ENCODE measurements at regions not wholly inside any gene's neighbourhood (a gene's known extent, or its start where the extent isn't known, plus 50 kb on each side); places are given as distances from the start of the nearest gene placed in this dataset.

- Histone ChIP-seq H3K27me3 (replicated peaks in 1 of 4; ENCODE audit: control extremely low read depth in 1 of 4, control insufficient read depth in 3 of 4, insufficient read depth in 4 of 4, low read length in 3 of 4) (no peaks in the 10 kb centered on the region), H3K4me1 (ENCODE audit: control insufficient read depth in 2 of 2, insufficient read depth in 2 of 2, low read length in 2 of 2) (no peaks in the 10 kb centered on the region), H3K4me3 (ENCODE audit: control extremely low read depth in 1 of 5, extremely low read depth in 1 of 5, insufficient read depth in 1 of 5, low read depth in 2 of 5, low read length in 4 of 5) (no peak overlapping the region), H3K4me2 (replicated peaks; ENCODE audit: low read depth, low read length, poor library complexity, severe bottlenecking) (no peak overlapping the region), H3K36me3 (replicated peaks in 1 of 2; ENCODE audit: control extremely low read depth in 1 of 2, control insufficient read depth in 1 of 2, extremely low read depth in 1 of 2, insufficient read depth in 2 of 2, low read length in 1 of 2) (no peaks in the 10 kb centered on the region), H3K9me3 (ENCODE audit: control extremely low read depth in 1 of 3, control insufficient read depth in 2 of 3, insufficient read depth in 1 of 3, low read length in 2 of 3) (no peaks in the 10 kb centered on the region), H4K20me1 (ENCODE audit: control insufficient read depth, insufficient read depth, low read length, poor library complexity, severe bottlenecking) (no peaks in the 10 kb centered on the region), H3K27ac (ENCODE audit: low read length in 2 of 2) (no peak overlapping the region), H2AFZ (ENCODE audit: insufficient read depth, low read depth, low read length, poor library complexity, severe bottlenecking) (no peak overlapping the region), H3K9ac (ENCODE audit: low read length) (no peak overlapping the region), H3K79me2 (ENCODE audit: control insufficient read depth, insufficient read depth, low read length) (no peaks in the 10 kb centered on the region)
- no peak overlapping the region for H3K4me3 Mint-ChIP-seq
- no peak overlapping the region for H3K27ac Mint-ChIP-seq
- intact Hi-C loops (cut with micrococcal nuclease): no loop called here
- peaks cover 3% of the 10 kb centered on the region for H3K27me3 Mint-ChIP-seq
- TF ChIP-seq CTCF (IDR thresholded peaks at IDR 0.05) (no peak), EZH2 (IDR thresholded peaks at IDR 0.05; ENCODE audit: borderline replicate concordance, insufficient read depth, low read depth, low read length, poor library complexity, severe bottlenecking) (no peak)
- no CpG with 5 or more reads among the region's 3 CpGs for WGBS (ENCODE audit: insufficient coverage)
- no peak for DNase-seq
- ATAC-seq (ENCODE audit: low read depth): no peak
- ChIA-PET POLR2A (no interaction called here), CTCF (interaction anchor here (1.1 to 1.2 kb wide), 2 partner anchors 8 to 22 kb away, joined by 3 read pairs; no protein-coding TSS in a partner anchor)
- no peaks in the 10 kb centered on the region for H3K9me3 Mint-ChIP-seq (ENCODE audit: insufficient read depth)
- H3K4me1 Mint-ChIP-seq: no peaks in the 10 kb centered on the region
Measured at GRCh38 chr5:103497781-103498180, 64.8 kb downstream of the NUDT12 start.

DNA sequence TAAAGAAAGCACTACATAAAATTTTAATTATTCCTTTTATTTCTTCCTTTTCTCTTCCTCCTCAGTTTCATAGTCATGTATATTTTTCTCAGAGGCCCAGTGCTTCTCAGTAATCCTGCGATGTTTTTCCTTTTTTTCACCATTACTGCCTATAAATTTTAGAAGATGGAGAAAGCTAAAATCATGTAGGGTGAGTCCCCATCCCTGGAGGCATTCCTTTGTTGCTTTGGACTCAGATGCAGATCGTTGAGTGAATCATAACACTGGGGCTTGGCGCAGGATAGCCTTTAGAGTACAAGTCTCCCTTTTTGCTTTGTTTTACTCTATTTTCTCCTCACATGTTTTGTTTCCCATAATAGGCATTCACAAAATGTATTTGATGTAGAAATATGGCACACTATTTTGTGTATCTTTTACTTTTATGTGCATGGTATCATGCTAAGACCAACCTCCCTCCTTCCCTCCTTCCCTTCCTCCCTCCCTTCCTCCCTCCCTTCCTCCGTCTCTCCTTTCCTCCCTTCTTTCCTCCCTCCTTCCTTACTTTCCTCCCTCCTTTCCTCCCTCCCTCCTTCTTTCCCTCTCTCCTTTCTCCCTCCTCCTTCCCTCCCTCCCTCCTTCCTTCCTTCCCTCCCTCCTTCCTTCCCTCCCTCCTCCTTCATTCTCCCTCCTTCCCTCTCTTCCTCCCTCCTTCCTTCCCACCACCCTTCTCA, 72.4 kb downstream of the NUDT12 start:
- Histone ChIP-seq H3K36me3 (replicated peaks in 1 of 2; ENCODE audit: control extremely low read depth in 1 of 2, control insufficient read depth in 1 of 2, extremely low read depth in 1 of 2, insufficient read depth in 2 of 2, low read length in 1 of 2) (no peaks in the 10 kb centered on the region), H3K79me2 (ENCODE audit: control insufficient read depth, insufficient read depth, low read length) (no peaks in the 10 kb centered on the region), H3K4me3 (ENCODE audit: control extremely low read depth in 1 of 5, extremely low read depth in 1 of 5, insufficient read depth in 1 of 5, low read depth in 2 of 5, low read length in 4 of 5) (no peak overlapping the region), H3K9me3 (ENCODE audit: control extremely low read depth in 1 of 3, control insufficient read depth in 2 of 3, insufficient read depth in 1 of 3, low read length in 2 of 3) (no peaks in the 10 kb centered on the region), H3K9ac (ENCODE audit: low read length) (no peak overlapping the region), H3K4me1 (ENCODE audit: control insufficient read depth in 2 of 2, insufficient read depth in 2 of 2, low read length in 2 of 2) (no peaks in the 10 kb centered on the region), H4K20me1 (ENCODE audit: control insufficient read depth, insufficient read depth, low read length, poor library complexity, severe bottlenecking) (no peaks in the 10 kb centered on the region), H3K27me3 (replicated peaks in 1 of 4; ENCODE audit: control extremely low read depth in 1 of 4, control insufficient read depth in 3 of 4, insufficient read depth in 4 of 4, low read length in 3 of 4) (no peaks in the 10 kb centered on the region), H3K4me2 (replicated peaks; ENCODE audit: low read depth, low read length, poor library complexity, severe bottlenecking) (no peak overlapping the region), H2AFZ (ENCODE audit: insufficient read depth, low read depth, low read length, poor library complexity, severe bottlenecking) (no peak overlapping the region), H3K27ac (ENCODE audit: low read length in 2 of 2) (no peak overlapping the region)
- POLR2A ChIA-PET: no interaction called here
- 95% methylated on average over 2 of the region's 4 CpGs for WGBS (ENCODE audit: insufficient coverage)
- CTCF ChIA-PET: no interaction called here
- DNase-seq (no peak), ATAC-seq (ENCODE audit: low read depth) (no peak)
- intact Hi-C loops (cut with micrococcal nuclease): no loop called here
- peaks cover 9% of the 10 kb centered on the region for H3K27me3 Mint-ChIP-seq
- H3K4me1 Mint-ChIP-seq: no peaks in the 10 kb centered on the region
- H3K4me3 Mint-ChIP-seq: no peak overlapping the region
- TF ChIP-seq EZH2 (IDR thresholded peaks at IDR 0.05; ENCODE audit: borderline replicate concordance, insufficient read depth, low read depth, low read length, poor library complexity, severe bottlenecking): no peak
- TF ChIP-seq CTCF (IDR thresholded peaks at IDR 0.05): no peak
- H3K27ac Mint-ChIP-seq: no peak overlapping the region
- no peaks in the 10 kb centered on the region for H3K9me3 Mint-ChIP-seq (ENCODE audit: insufficient read depth)
